ENCODE measurements at regions not wholly inside any gene's neighbourhood (a gene's known extent, or its start where the extent isn't known, plus 50 kb on each side); places are given as distances from the start of the nearest gene placed in this dataset.
"Not testable (repeated sequence)": the region's sequence is repeated elsewhere in the genome, so short reads cannot be mapped to it uniquely, and the experiment has no call there.

- Histone ChIP-seq H3K27me3 (replicated peaks; ENCODE audit: insufficient read depth) (no peaks in the 10 kb centered on the region), H3K27ac (no peak overlapping the region), H3K4me1 (ENCODE audit: control insufficient read depth in 1 of 2, low read depth in 2 of 2) (no peaks in the 10 kb centered on the region), H3K4me3 (no peak overlapping the region), H3K36me3 (no peaks in the 10 kb centered on the region), H3K9me3 (no peaks in the 10 kb centered on the region)
- DNase-seq (ENCODE audit: low spot score) = no peak
- TF ChIP-seq CTCF (IDR thresholded peaks at IDR 0.05) = no peak
- no peak for ATAC-seq (ENCODE audit: insufficient number of reproducible peaks, low FRiP score, low read depth)
Measured at GRCh38 chr13:64709079-64709478, 2521.1 kb downstream of the PCDH9 start.

- H3K36me3 ChIP-seq = no peaks in the 10 kb centered on the region
- H3K27ac ChIP-seq = no peak overlapping the region
- H3K27me3 ChIP-seq (replicated peaks; ENCODE audit: insufficient read depth) = no peaks in the 10 kb centered on the region
- no peak for TF ChIP-seq CTCF (IDR thresholded peaks at IDR 0.05)
- DNase-seq (ENCODE audit: low spot score) (no peak), ATAC-seq (ENCODE audit: insufficient number of reproducible peaks, low FRiP score, low read depth) (no peak)
- H3K4me3 ChIP-seq = no peak overlapping the region
- H3K4me1 ChIP-seq (ENCODE audit: control insufficient read depth in 1 of 2, low read depth in 2 of 2) = no peaks in the 10 kb centered on the region
- no peaks in the 10 kb centered on the region for H3K9me3 ChIP-seq
Measured at GRCh38 chr13:64704121-64704649, 2526.0 kb downstream of the PCDH9 start.

DNA sequence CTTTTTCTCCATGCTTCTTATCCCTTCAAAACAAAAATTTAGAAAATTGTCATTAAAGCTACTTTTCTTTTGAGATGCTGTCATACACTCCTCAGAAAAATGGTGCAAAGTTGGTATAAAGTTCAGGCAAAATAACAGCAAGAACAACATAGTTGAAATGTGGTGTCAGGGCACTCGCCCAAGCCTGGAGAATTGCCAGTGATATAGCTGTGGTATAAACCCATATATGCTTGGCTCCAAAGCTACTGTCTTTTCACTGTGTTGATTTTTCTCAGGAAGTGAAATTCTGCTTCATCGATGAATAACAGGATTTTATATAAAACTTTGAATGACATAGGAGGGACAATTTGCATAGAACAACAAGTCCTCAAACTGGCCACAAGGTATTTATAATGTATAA, 2532.9 kb downstream of the PCDH9 start:
- no peak overlapping the region for H3K4me3 ChIP-seq
- no peak for ATAC-seq (ENCODE audit: insufficient number of reproducible peaks, low FRiP score, low read depth)
- H3K36me3 ChIP-seq = no peaks in the 10 kb centered on the region
- no peaks in the 10 kb centered on the region for H3K27me3 ChIP-seq (replicated peaks; ENCODE audit: insufficient read depth)
- no peaks in the 10 kb centered on the region for H3K9me3 ChIP-seq
- TF ChIP-seq CTCF (IDR thresholded peaks at IDR 0.05) = no peak
- no peaks in the 10 kb centered on the region for H3K4me1 ChIP-seq (ENCODE audit: control insufficient read depth in 1 of 2, low read depth in 2 of 2)
- no peak overlapping the region for H3K27ac ChIP-seq
- no peak for DNase-seq (ENCODE audit: low spot score)

GRCh38 chr13:64688893-64689677, 2541.1 kb downstream of the PCDH9 start:
- no peak overlapping the region for H3K4me3 ChIP-seq
- no peaks in the 10 kb centered on the region for H3K9me3 ChIP-seq
- ATAC-seq (ENCODE audit: insufficient number of reproducible peaks, low FRiP score, low read depth) (no peak), DNase-seq (ENCODE audit: low spot score) (no peak)
- H3K4me1 ChIP-seq (ENCODE audit: control insufficient read depth in 1 of 2, low read depth in 2 of 2) = no peaks in the 10 kb centered on the region
- no peak overlapping the region for H3K27ac ChIP-seq
- H3K27me3 ChIP-seq (replicated peaks; ENCODE audit: insufficient read depth) = no peaks in the 10 kb centered on the region
- no peak for TF ChIP-seq CTCF (IDR thresholded peaks at IDR 0.05)
- H3K36me3 ChIP-seq = no peaks in the 10 kb centered on the region

GRCh38 chr13:64686536-64686935, 2543.6 kb downstream of the PCDH9 start:
- not testable (repeated sequence) for H3K4me3 ChIP-seq; H3K36me3 ChIP-seq; ATAC-seq (ENCODE audit: insufficient number of reproducible peaks, low FRiP score, low read depth); H3K4me1 ChIP-seq (ENCODE audit: control insufficient read depth in 1 of 2, low read depth in 2 of 2); H3K27ac ChIP-seq; H3K9me3 ChIP-seq; H3K27me3 ChIP-seq (replicated peaks; ENCODE audit: insufficient read depth); DNase-seq (ENCODE audit: low spot score)
